ENCODE measurements at regions not wholly inside any gene's neighbourhood (a gene's known extent, or its start where the extent isn't known, plus 50 kb on each side); places are given as distances from the start of the nearest gene placed in this dataset.

- Histone ChIP-seq H3K27me3 (ENCODE audit: control insufficient read depth, insufficient read depth, low read length) (no peaks in the 10 kb centered on the region), H3K4me3 (ENCODE audit: low read depth, low read length) (no peak overlapping the region), H3K36me3 (ENCODE audit: control insufficient read depth, insufficient read depth, low read length) (no peaks in the 10 kb centered on the region)
- no peak for TF ChIP-seq CTCF (IDR thresholded peaks at IDR 0.05; ENCODE audit: insufficient read depth, low read length, poor library complexity, severe bottlenecking)
- DNase-seq (ENCODE audit: low read depth): no peak
Observed at GRCh38 chr1:98403963-98404480, 257.5 kb upstream of the SNX7 start.

GRCh38 chr1:98402860-98403259 is 258.7 kb upstream of the SNX7 start:
- Histone ChIP-seq H3K36me3 (ENCODE audit: control insufficient read depth, insufficient read depth, low read length) (no peaks in the 10 kb centered on the region), H3K27me3 (ENCODE audit: control insufficient read depth, insufficient read depth, low read length) (no peaks in the 10 kb centered on the region), H3K4me3 (ENCODE audit: low read depth, low read length) (no peak overlapping the region)
- no peak for TF ChIP-seq CTCF (IDR thresholded peaks at IDR 0.05; ENCODE audit: insufficient read depth, low read length, poor library complexity, severe bottlenecking)
- no peak for DNase-seq (ENCODE audit: low read depth)

GRCh38 chr1:98400446-98400845 is 261.1 kb upstream of the SNX7 start:
- Histone ChIP-seq H3K4me3 (ENCODE audit: low read depth, low read length) (no peak overlapping the region), H3K36me3 (ENCODE audit: control insufficient read depth, insufficient read depth, low read length) (no peaks in the 10 kb centered on the region), H3K27me3 (ENCODE audit: control insufficient read depth, insufficient read depth, low read length) (no peaks in the 10 kb centered on the region)
- no peak for TF ChIP-seq CTCF (IDR thresholded peaks at IDR 0.05; ENCODE audit: insufficient read depth, low read length, poor library complexity, severe bottlenecking)
- no peak for DNase-seq (ENCODE audit: low read depth)

GRCh38 chr1:98399218-98399617 is 262.3 kb upstream of the SNX7 start:
- DNase-seq (ENCODE audit: low read depth): no peak
- Histone ChIP-seq H3K27me3 (ENCODE audit: control insufficient read depth, insufficient read depth, low read length) (no peaks in the 10 kb centered on the region), H3K36me3 (ENCODE audit: control insufficient read depth, insufficient read depth, low read length) (no peaks in the 10 kb centered on the region)

GRCh38 chr1:98398649-98399048 is 262.9 kb upstream of the SNX7 start:
- no peak for TF ChIP-seq CTCF (IDR thresholded peaks at IDR 0.05; ENCODE audit: insufficient read depth, low read length, poor library complexity, severe bottlenecking)
- DNase-seq (ENCODE audit: low read depth): no peak
- no peaks in the 10 kb centered on the region for H3K27me3 ChIP-seq (ENCODE audit: control insufficient read depth, insufficient read depth, low read length)
- no peaks in the 10 kb centered on the region for H3K36me3 ChIP-seq (ENCODE audit: control insufficient read depth, insufficient read depth, low read length)
- no peak overlapping the region for H3K4me3 ChIP-seq (ENCODE audit: low read depth, low read length)

More at GRCh38 chr1:98399218-98399617, 262.3 kb upstream of the SNX7 start:
- no peak overlapping the region for H3K4me3 ChIP-seq (ENCODE audit: low read depth, low read length)
- TF ChIP-seq CTCF (IDR thresholded peaks at IDR 0.05; ENCODE audit: insufficient read depth, low read length, poor library complexity, severe bottlenecking): no peak

GRCh38 chr1:98398092-98398491 is 263.4 kb upstream of the SNX7 start:
- Histone ChIP-seq H3K36me3 (ENCODE audit: control insufficient read depth, insufficient read depth, low read length) (no peaks in the 10 kb centered on the region), H3K27me3 (ENCODE audit: control insufficient read depth, insufficient read depth, low read length) (no peaks in the 10 kb centered on the region), H3K4me3 (ENCODE audit: low read depth, low read length) (no peak overlapping the region)
- DNase-seq (ENCODE audit: low read depth): no peak
- no peak for TF ChIP-seq CTCF (IDR thresholded peaks at IDR 0.05; ENCODE audit: insufficient read depth, low read length, poor library complexity, severe bottlenecking)

All from kidney epithelial cell (primary cell).